Stimulated activated naive B cell treated with anti-CD40 and anti-IgM and Interleukin-4, amounts not matched to agents 10 μg/mL and 1 μg/mL and 100 μg/mL, for 72 hours (primary cell): ENCODE measurements at regions not wholly inside any gene's neighbourhood (a gene's known extent, or its start where the extent isn't known, plus 50 kb on each side); places are given as distances from the start of the nearest gene placed in this dataset.
"Not testable (repeated sequence)": the region's sequence is repeated elsewhere in the genome, so short reads cannot be mapped to it uniquely, and the experiment has no call there.

Source experiments
- ATAC-seq, 2 donors: fragments of 150-1000 bp; cut with Tn5 transposase; replicated peaks; 2 replicates each; pipeline ENCODE4 v1.10.0; 2021; ENCODE audit warnings: moderate library complexity in 1 of 2
- DNase-seq: peaks from one replicate; pipeline ENCODE4 v3.0.0; 2021
- H3K27ac Mint-ChIP-seq: one replicate; pipeline ENCODE4 v1.8.0; 2022; ENCODE audit warnings: mild to moderate bottlenecking, mixed read lengths
- H3K27me3 Mint-ChIP-seq, 2 donors: one replicate each; pipeline ENCODE4 v1.8.0; 2022; ENCODE audit warnings: mixed read lengths in 2 of 2
- H3K36me3 Mint-ChIP-seq, 2 donors: one replicate each; pipeline ENCODE4 v1.8.0; 2022; ENCODE audit warnings: mixed read lengths in 2 of 2, mild to moderate bottlenecking in 1 of 2
- H3K4me1 Mint-ChIP-seq, 2 donors: one replicate each; pipeline ENCODE4 v1.8.0; 2022; ENCODE audit warnings: mixed read lengths in 2 of 2, mild to moderate bottlenecking in 1 of 2
- H3K4me3 Mint-ChIP-seq, 2 donors: one replicate each; pipeline ENCODE4 v1.8.0; 2022; ENCODE audit warnings: mild to moderate bottlenecking in 2 of 2, mixed read lengths in 2 of 2, moderate library complexity in 1 of 2
- H3K9me3 Mint-ChIP-seq, 2 donors: one replicate each; pipeline ENCODE4 v1.8.0; 2022; ENCODE audit warnings: mixed read lengths in 2 of 2, mild to moderate bottlenecking in 1 of 2

DNA sequence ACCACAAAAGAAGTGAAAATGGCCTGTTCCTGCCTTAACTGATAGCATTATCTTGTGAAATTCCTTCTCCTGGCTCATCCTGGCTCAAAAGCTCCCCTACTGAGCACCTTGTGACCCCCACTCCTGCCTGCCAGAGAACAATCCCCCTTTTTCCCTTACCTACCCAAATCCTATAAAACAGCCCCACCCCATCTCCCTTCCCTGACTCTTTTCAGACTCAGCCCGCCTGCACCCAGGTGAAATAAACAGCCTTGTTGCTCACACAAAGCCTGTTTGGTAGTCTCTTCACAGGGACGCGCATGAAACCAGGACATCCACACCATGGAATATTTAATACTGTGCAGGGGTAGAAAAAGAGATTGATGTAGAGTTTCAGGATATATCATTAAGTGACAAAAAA is 1677.0 kb downstream of the C4orf33 start:
- peaks cover 11 to 14% of the 10 kb centered on the region in 2 donors for H3K9me3 Mint-ChIP-seq
- not testable (repeated sequence) for H3K4me1 Mint-ChIP-seq, H3K27me3 Mint-ChIP-seq, H3K27ac Mint-ChIP-seq, ATAC-seq, H3K36me3 Mint-ChIP-seq, DNase-seq, H3K4me3 Mint-ChIP-seq

DNA sequence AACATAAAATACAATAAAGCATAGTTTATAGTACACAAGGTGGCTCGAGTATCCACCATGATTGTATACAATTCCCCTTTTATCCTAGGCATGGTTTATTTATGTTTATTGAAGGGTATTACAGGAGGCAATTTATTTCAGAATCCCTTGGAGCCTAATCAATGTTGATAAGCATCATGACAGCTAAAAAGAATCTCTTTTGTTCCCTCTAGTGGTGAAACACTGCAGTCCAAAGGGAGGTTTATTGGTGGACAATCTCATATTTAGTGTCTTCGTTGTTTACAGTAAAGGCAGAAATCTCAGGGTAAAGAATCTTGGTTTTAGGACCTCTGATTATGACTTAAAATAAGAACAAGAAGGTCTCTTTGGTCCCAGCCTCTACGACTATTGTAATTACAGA is 1712.5 kb downstream of the C4orf33 start:
- Mint-ChIP-seq H3K9me3 (peaks cover 0 to 5% of the 10 kb centered on the region in 2 donors), H3K27ac (no peak overlapping the region), H3K36me3 (no peaks in the 10 kb centered on the region), H3K4me3 (no peak overlapping the region), H3K4me1 (peaks cover 0 to 3% of the 10 kb centered on the region in 2 donors), H3K27me3 (no peaks in the 10 kb centered on the region)
- DNase-seq (no peak), ATAC-seq (no peak)

DNA sequence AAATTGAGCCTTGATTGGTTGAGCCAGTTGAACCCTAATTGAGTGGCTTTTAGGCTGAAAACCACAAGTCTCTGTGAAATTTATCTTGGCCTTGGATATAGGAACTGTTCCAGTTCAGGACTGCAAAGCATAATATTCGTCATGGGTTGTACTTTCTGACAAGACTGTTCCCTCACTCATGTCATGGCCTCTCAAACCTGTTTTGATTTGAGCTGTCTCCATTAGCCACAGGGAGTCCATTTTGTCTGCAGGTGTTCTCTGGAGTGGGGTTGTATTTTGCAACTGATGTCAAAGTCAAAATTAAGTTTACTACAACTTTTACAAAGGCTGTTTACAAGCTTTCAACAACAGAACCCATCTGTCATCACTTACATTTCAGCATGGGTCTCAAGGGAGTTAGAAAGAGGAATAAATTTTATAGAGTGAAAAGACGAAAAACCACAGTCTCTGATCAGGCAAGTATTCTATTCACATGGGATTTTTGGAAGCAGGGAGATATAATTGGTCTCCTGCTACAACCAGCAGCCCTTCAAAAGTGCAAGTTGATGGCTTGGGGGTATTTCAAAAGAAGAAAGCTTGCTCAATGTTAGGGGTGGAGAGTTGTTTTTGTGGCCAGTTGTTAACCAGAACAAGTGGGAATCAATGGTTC is 1716.3 kb downstream of the C4orf33 start:
- H3K4me1 Mint-ChIP-seq: peaks cover 0 to 3% of the 10 kb centered on the region in 2 donors
- ATAC-seq (no peak), DNase-seq (no peak)

DNA sequence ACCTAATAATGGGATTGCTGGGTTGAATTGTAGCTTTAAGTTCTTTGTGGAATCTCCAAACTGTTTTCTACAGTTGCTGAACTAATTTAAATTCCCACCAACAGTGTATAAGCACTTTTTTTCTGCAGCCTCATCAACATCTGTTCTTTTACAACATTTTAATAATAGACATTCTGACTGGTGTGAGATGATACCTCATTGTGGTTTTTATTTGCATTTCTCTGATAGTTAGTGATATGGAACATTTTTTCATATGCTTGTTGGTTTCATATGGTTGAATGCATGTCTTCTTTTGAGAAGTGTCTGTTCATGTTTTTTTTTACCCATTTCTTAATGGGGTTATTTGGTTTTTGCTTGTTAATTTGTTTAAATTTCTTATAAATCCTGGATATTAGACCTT is 1718.9 kb downstream of the C4orf33 start:
- Mint-ChIP-seq H3K4me3 (no peak overlapping the region), H3K9me3 (peaks cover 0 to 2% of the 10 kb centered on the region in 2 donors)
- no peak for DNase-seq

More for the DNA sequence above, 1716.3 kb downstream of the C4orf33 start:
- no peaks in the 10 kb centered on the region for H3K36me3 Mint-ChIP-seq
- no peak overlapping the region for H3K4me3 Mint-ChIP-seq
- H3K27me3 Mint-ChIP-seq: no peaks in the 10 kb centered on the region
- H3K9me3 Mint-ChIP-seq: peaks cover 0 to 2% of the 10 kb centered on the region in 2 donors
- no peak overlapping the region for H3K27ac Mint-ChIP-seq

DNA sequence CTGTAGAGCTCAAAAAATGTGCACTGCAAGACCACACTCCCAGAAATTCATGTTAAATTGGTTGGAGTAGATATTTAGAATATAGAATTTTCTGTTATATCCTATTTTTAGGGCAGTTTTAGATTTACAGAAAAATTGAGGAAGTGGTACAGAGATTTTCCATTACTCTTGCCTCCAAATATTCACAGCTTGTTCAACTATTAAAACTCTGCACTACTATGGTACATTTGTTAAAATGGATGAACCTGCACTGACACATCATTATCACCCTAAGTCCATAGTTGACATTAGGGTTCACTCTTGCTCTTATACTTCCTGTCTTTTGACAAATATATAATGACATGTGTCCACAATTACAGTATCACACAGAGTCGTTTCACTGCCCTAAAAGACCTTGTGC is 1724.5 kb downstream of the C4orf33 start:
- Mint-ChIP-seq H3K36me3 (no peaks in the 10 kb centered on the region), H3K27ac (no peak overlapping the region), H3K27me3 (no peaks in the 10 kb centered on the region), H3K4me3 (no peak overlapping the region), H3K9me3 (peaks cover 0 to 6% of the 10 kb centered on the region in 2 donors), H3K4me1 (peaks cover 3 to 7% of the 10 kb centered on the region in 2 donors)
- no peak for DNase-seq
- ATAC-seq: peak; percentile 21 to 43

More for the DNA sequence above, 1718.9 kb downstream of the C4orf33 start:
- peaks cover 0 to 3% of the 10 kb centered on the region in 2 donors for H3K4me1 Mint-ChIP-seq
- H3K36me3 Mint-ChIP-seq: no peaks in the 10 kb centered on the region
- no peaks in the 10 kb centered on the region for H3K27me3 Mint-ChIP-seq
- H3K27ac Mint-ChIP-seq: no peak overlapping the region
- no peak for ATAC-seq

DNA sequence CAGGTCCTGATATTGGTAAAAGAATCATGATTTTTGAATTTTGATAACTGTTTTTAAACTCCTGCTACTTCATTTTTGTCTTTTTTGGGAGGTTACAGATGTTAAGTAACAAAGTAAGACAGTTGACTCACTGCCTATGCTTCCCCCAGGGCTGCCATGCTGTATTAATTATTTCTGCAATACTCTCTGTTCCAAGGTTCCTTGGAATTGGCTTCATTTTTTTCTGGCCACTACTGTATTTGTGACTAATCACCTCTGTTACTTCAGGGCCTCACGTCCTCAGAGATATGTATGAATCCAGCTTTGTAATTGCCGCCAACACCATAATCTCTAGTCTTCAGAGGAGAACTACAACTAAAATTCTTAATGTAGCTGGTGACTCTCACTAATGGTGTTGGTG is 1729.3 kb downstream of the C4orf33 start:
- peaks cover 3 to 7% of the 10 kb centered on the region in 2 donors for H3K4me1 Mint-ChIP-seq
- ATAC-seq: no peak
- H3K4me3 Mint-ChIP-seq: no peak overlapping the region
- peaks cover 0 to 4% of the 10 kb centered on the region in 2 donors for H3K9me3 Mint-ChIP-seq
- H3K27me3 Mint-ChIP-seq: no peaks in the 10 kb centered on the region
- no peak overlapping the region for H3K27ac Mint-ChIP-seq
- H3K36me3 Mint-ChIP-seq: no peaks in the 10 kb centered on the region
- DNase-seq: no peak

DNA sequence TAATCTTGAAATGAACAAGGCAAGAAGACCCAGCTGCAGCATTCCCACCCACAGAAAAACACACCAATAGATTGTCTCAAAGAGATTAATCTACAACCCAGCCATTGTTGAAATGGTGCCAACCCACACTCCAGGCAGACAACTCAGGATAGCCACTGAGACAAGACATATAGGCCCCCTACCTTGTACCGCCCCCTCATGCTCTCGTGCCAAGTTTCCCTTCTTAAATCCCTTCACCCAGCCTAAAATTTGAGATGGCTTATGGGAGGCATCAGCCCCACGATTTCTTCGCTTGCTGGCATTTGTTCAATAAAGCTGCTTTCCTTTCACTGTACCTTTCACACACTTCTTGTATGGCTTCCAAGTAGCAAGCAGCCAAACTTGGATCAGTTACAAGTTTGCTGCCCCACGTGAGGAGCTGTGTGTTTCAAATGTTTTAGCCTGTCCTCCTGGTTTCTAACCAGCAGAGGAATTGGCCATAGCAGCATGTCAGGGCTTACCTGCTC is 1754.1 kb downstream of the C4orf33 start:
- H3K9me3 Mint-ChIP-seq: peaks cover 3 to 6% of the 10 kb centered on the region in 2 donors
- H3K4me1 Mint-ChIP-seq: no peaks in the 10 kb centered on the region
- ATAC-seq (no peak), DNase-seq (no peak)
- H3K27me3 Mint-ChIP-seq: no peaks in the 10 kb centered on the region
- H3K27ac Mint-ChIP-seq: no peak overlapping the region
- H3K4me3 Mint-ChIP-seq: no peak overlapping the region
- H3K36me3 Mint-ChIP-seq: no peaks in the 10 kb centered on the region

DNA sequence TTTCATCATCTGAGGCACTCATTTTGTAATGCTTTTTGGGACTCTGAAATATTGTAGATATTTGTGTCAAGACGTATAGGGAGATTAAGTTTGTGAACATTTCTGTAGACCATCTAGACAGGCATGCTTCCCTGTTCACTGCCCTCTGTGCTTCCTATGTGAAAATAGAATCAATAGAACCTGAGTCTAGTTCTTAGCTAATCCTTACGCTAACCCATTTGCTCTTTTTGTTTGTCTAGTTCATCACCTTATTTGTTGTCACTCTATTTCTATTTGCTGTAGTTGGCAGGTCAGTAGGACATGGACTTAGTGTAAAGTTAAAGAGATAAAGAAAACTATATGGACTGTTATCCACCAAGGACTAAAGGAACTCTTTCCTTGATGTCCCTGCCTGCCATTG is 1755.2 kb downstream of the C4orf33 start:
- H3K27me3 Mint-ChIP-seq: no peaks in the 10 kb centered on the region
- no peak for DNase-seq
- no peak overlapping the region for H3K4me3 Mint-ChIP-seq

DNA sequence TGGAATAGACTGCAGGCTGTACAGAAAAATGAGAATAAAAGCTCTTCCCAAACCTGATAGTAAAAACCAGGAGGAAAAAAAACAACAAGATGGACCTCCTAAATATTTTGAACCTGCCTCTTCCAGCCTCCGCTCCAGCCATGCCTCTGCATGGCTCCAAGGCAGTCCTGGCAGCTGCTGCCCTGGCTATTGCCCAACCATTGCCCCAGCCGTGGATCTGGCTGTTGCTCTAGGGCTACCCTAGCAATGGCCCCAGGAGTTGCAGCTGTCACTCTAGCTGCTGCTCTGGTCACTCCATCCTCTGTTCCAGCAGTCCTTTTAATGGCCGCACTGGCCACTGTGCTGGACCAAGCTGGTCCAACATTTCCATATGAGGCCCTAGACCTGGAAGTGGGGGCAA is 1756.0 kb downstream of the C4orf33 start:
- Mint-ChIP-seq H3K36me3 (no peaks in the 10 kb centered on the region), H3K4me3 (no peak overlapping the region), H3K9me3 (peaks cover 3 to 6% of the 10 kb centered on the region in 2 donors), H3K4me1 (no peaks in the 10 kb centered on the region), H3K27ac (no peak overlapping the region), H3K27me3 (no peaks in the 10 kb centered on the region)
- no peak for ATAC-seq
- no peak for DNase-seq

More for the DNA sequence above, 1755.2 kb downstream of the C4orf33 start:
- no peak for ATAC-seq
- Mint-ChIP-seq H3K27ac (no peak overlapping the region), H3K9me3 (peaks cover 3 to 6% of the 10 kb centered on the region in 2 donors), H3K4me1 (no peaks in the 10 kb centered on the region), H3K36me3 (no peaks in the 10 kb centered on the region)

DNA sequence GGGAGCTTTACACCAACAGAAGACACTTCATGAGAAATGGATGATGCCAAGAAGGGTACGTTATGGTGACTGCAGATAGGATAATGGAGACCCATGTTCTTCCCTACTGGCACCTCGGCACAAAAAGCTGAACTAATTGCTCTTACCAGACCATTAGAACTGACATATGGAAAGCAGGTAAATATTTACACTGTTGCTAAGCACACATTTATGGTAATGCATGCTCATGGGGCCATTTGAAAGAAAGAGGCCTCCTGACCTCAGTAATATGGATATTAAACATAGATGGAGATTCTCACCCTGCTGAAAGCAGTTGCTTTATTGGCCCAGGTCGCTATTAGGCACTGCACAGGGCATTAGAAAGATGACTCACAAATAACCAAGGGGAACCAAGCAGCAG is 1759.6 kb downstream of the C4orf33 start:
- Mint-ChIP-seq H3K27ac (no peak overlapping the region), H3K9me3 (peaks cover 5 to 17% of the 10 kb centered on the region in 2 donors), H3K27me3 (no peaks in the 10 kb centered on the region), H3K4me3 (no peak overlapping the region), H3K36me3 (no peaks in the 10 kb centered on the region), H3K4me1 (no peaks in the 10 kb centered on the region)
- DNase-seq (no peak), ATAC-seq (no peak)

DNA sequence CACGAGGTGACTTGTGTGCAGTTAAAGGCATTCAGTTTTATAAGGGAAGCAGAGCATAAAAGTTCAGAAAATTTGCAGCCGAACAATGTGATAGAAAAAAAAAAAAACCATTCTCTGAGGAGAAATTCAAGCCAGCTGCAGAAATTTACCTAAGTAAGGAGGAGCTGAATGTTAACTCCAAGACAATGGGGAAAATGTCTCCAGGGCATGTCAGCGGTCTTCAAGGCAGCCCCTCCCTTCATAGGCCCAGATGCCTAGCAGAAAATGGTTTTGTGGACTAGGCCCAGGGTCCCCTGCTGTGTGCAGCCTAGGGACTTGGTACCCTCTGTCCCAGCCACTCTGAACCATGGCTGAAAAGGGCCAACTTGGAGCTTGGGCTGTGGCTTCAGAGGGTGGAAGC is 1764.0 kb downstream of the C4orf33 start:
- no peak overlapping the region for H3K27ac Mint-ChIP-seq

DNA sequence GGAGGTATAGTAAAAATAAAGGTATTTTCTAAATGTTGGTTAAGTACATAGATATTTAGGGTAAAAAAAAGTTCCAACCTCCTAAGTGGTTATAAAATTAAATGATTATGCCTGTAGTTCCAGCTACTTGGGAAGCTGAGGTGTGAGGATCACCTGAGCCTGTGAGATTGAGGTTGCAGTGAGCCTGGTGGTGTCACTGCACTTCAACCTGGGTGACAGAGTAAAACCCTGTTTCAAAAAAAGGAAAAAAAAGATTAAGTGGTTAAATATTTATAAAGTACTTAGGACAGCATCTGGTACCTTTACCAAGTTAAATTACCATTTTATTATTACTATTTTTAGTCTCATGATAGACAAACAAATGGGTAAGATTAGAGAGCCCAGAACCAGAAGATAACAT is 1801.0 kb downstream of the C4orf33 start:
- Mint-ChIP-seq H3K27ac (no peak overlapping the region), H3K4me1 (no peaks in the 10 kb centered on the region), H3K36me3 (no peaks in the 10 kb centered on the region), H3K27me3 (no peaks in the 10 kb centered on the region), H3K9me3 (peaks cover 0 to under 1% of the 10 kb centered on the region in 2 donors), H3K4me3 (no peak overlapping the region)
- ATAC-seq (no peak), DNase-seq (no peak)

More for the DNA sequence above, 1764.0 kb downstream of the C4orf33 start:
- ATAC-seq: no peak
- H3K36me3 Mint-ChIP-seq: no peaks in the 10 kb centered on the region
- no peaks in the 10 kb centered on the region for H3K4me1 Mint-ChIP-seq
- peaks cover 5 to 15% of the 10 kb centered on the region in 2 donors for H3K9me3 Mint-ChIP-seq
- no peak overlapping the region for H3K4me3 Mint-ChIP-seq
- DNase-seq: no peak
- H3K27me3 Mint-ChIP-seq: no peaks in the 10 kb centered on the region

DNA sequence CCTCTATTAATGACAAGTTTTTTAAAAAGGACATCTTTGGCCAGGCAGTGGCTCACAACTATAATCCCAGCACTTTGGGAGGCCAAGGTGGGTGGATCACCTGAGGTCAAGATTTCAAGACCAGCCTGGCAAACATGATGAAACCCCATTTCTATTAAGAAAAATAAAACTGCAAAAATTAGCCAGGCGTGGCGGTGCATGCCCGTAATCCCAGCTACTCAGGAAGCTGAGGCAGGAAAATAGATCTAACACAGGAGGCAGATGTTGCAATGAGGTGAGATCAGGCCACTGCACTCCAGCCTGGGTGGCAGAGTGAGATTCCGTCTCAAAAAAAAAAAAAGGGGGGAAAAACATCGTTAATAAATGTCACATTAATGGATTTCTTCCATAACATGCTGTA is 1805.4 kb downstream of the C4orf33 start:
- DNase-seq (no peak), ATAC-seq (no peak)
- Mint-ChIP-seq H3K4me1 (no peaks in the 10 kb centered on the region), H3K9me3 (no peaks in the 10 kb centered on the region), H3K36me3 (no peaks in the 10 kb centered on the region), H3K27ac (no peak overlapping the region), H3K4me3 (no peak overlapping the region), H3K27me3 (no peaks in the 10 kb centered on the region)

DNA sequence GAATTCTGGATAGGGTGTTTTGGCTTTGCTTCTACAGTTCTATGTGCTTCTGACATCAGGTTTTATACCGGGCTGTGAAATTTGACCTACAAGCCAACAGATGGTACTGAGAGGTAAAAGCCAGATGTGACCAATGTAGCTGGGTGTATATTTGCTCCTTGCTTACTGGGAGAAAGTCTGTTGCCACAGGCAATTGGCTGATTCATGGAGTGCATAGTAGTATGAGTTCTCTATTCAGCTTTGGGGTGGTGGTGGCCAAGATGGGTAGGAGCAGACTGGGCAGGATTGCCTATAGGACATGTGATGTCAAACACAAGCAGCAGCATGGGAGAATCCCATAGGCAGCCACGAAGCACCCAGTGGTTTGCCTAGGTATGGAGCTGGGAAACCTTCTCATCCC is 1827.0 kb downstream of the C4orf33 start:
- peaks cover 11 to 15% of the 10 kb centered on the region in 2 donors for H3K9me3 Mint-ChIP-seq
- no peak overlapping the region for H3K27ac Mint-ChIP-seq
- DNase-seq (no peak), ATAC-seq (no peak)
- no peaks in the 10 kb centered on the region for H3K36me3 Mint-ChIP-seq
- no peak overlapping the region for H3K4me3 Mint-ChIP-seq
- H3K4me1 Mint-ChIP-seq: no peaks in the 10 kb centered on the region
- no peaks in the 10 kb centered on the region for H3K27me3 Mint-ChIP-seq

DNA sequence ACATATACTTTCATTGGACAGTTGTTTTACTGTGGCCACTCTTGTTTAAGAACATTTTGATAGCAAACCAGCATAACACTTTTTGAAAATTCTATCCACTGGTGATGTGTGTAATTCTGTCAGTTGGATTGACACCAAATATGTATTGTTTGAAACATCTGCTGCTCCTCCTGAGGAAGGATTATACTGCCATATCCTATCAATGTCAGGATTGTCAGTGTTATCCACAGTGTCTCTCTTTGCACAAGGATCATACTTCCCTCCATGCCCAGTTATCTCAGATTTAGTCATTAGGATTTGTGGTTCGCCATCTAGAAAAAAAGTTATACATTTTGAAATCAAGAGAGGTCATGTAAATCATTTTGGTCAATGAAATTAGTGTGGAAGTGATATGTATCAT is 1859.6 kb downstream of the C4orf33 start:
- H3K4me3 Mint-ChIP-seq: no peak overlapping the region
- ATAC-seq: no peak
- H3K27ac Mint-ChIP-seq: no peak overlapping the region

More for the DNA sequence above, 1859.6 kb downstream of the C4orf33 start:
- Mint-ChIP-seq H3K27me3 (no peaks in the 10 kb centered on the region), H3K9me3 (peaks cover 0 to 4% of the 10 kb centered on the region in 2 donors), H3K4me1 (no peaks in the 10 kb centered on the region), H3K36me3 (no peaks in the 10 kb centered on the region)
- no peak for DNase-seq
